GM23338 (cell line): ENCODE measurements at regions not wholly inside any gene's neighbourhood (a gene's known extent, or its start where the extent isn't known, plus 50 kb on each side); places are given as distances from the start of the nearest gene placed in this dataset.

Experiments used
- CREB1 ChIP-seq: fragments of 250-450 bp; sonication (Bioruptor Pico); IDR thresholded peaks from 2 replicates; pipeline ENCODE4 v1.5.0; 2020; ENCODE audit warnings: low read depth, mild to moderate bottlenecking, moderate library complexity
- EZH2 ChIP-seq: fragments of 200-600 bp; sonication (generic); IDR thresholded peaks from one replicate; pipeline ENCODE4 v1.8.0; 2017; ENCODE audit warnings: antibody characterized with exemption, mild to moderate bottlenecking, low read depth; ENCODE audit not compliant: unreplicated experiment
- EZH2phosphoT487 ChIP-seq: fragments of 200-600 bp; sonication (generic); IDR thresholded peaks from one replicate; pipeline ENCODE4 v1.8.1; 2018; ENCODE audit warnings: antibody characterized with exemption; ENCODE audit not compliant: unreplicated experiment
- NANOG ChIP-seq: IDR thresholded peaks from 2 replicates; pipeline ENCODE4 v1.6.1; 2016; ENCODE audit warnings: antibody characterized with exemption, borderline replicate concordance
- POLR2AphosphoS5 ChIP-seq: IDR thresholded peaks from 2 replicates; pipeline ENCODE4 v1.6.1; 2016; ENCODE audit warnings: antibody characterized with exemption, low read depth
- STAT1 ChIP-seq: IDR thresholded peaks from one replicate; pipeline ENCODE4 v1.6.1; 2016; ENCODE audit warnings: antibody characterized with exemption; ENCODE audit not compliant: unreplicated experiment
- ZNF114 ChIP-seq: fragments of 250-450 bp; sonication (Bioruptor Pico); IDR thresholded peaks from 2 replicates; pipeline ENCODE4 v1.5.0; 2020; ENCODE audit warnings: mild to moderate bottlenecking, moderate library complexity
- TF ChIP-seq, protein P1 (sequence below), 2 experiments: fragments of 200-600 bp in 1 of 2; sonication (generic) in 1 of 2; conservative IDR thresholded peaks; 2 replicates each; pipeline versions ENCODE4 v1.5.1 to v1.6.1; 2016 to 2017; ENCODE audit warnings: antibody characterized with exemption in 2 of 2, low read depth in 2 of 2, mild to moderate bottlenecking in 2 of 2, moderate library complexity in 1 of 2
- TF ChIP-seq, protein P2 (sequence below): IDR thresholded peaks from 2 replicates; pipeline ENCODE4 v1.6.1; 2016; ENCODE audit warnings: antibody characterized with exemption
- TF ChIP-seq, protein P3 (sequence below): IDR thresholded peaks from one replicate; pipeline ENCODE4 v1.6.1; 2018; ENCODE audit warnings: antibody characterized with exemption; ENCODE audit not compliant: unreplicated experiment

DNA sequence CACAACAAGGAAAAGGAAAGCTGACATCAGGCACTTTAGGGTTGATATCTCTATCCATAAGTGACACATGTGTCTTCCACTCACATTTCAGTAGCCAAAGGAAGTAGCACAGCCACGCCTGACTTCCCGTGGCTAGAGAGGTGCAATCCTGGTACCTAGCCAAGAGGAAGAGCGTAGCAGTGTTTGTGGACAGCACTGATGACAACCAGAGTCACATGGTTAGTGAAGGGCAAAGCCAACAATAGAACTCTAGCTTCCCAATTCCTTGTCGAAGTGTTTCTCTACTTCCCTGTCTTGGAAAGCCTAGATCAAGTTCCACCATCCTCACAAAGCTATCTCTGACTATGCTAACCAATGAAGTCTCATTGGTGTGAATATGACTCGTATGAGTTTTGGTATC, 189.2 kb downstream of the RSL24D1 start:
- TF ChIP-seq, protein P1, sequence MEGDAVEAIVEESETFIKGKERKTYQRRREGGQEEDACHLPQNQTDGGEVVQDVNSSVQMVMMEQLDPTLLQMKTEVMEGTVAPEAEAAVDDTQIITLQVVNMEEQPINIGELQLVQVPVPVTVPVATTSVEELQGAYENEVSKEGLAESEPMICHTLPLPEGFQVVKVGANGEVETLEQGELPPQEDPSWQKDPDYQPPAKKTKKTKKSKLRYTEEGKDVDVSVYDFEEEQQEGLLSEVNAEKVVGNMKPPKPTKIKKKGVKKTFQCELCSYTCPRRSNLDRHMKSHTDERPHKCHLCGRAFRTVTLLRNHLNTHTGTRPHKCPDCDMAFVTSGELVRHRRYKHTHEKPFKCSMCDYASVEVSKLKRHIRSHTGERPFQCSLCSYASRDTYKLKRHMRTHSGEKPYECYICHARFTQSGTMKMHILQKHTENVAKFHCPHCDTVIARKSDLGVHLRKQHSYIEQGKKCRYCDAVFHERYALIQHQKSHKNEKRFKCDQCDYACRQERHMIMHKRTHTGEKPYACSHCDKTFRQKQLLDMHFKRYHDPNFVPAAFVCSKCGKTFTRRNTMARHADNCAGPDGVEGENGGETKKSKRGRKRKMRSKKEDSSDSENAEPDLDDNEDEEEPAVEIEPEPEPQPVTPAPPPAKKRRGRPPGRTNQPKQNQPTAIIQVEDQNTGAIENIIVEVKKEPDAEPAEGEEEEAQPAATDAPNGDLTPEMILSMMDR (conservative IDR thresholded peaks at IDR 0.05; ENCODE audit: low read depth in 2 of 2), result no peak
- TF ChIP-seq POLR2AphosphoS5 (no peak), CREB1 (CRISPR knock-in tag) (no peak), EZH2 (no peak), NANOG (no peak), STAT1 (no peak), EZH2phosphoT487 (no peak), ZNF114 (CRISPR knock-in tag) (no peak)
- TF ChIP-seq, protein P2, sequence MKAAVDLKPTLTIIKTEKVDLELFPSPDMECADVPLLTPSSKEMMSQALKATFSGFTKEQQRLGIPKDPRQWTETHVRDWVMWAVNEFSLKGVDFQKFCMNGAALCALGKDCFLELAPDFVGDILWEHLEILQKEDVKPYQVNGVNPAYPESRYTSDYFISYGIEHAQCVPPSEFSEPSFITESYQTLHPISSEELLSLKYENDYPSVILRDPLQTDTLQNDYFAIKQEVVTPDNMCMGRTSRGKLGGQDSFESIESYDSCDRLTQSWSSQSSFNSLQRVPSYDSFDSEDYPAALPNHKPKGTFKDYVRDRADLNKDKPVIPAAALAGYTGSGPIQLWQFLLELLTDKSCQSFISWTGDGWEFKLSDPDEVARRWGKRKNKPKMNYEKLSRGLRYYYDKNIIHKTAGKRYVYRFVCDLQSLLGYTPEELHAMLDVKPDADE, result no peak
- TF ChIP-seq, protein P3, sequence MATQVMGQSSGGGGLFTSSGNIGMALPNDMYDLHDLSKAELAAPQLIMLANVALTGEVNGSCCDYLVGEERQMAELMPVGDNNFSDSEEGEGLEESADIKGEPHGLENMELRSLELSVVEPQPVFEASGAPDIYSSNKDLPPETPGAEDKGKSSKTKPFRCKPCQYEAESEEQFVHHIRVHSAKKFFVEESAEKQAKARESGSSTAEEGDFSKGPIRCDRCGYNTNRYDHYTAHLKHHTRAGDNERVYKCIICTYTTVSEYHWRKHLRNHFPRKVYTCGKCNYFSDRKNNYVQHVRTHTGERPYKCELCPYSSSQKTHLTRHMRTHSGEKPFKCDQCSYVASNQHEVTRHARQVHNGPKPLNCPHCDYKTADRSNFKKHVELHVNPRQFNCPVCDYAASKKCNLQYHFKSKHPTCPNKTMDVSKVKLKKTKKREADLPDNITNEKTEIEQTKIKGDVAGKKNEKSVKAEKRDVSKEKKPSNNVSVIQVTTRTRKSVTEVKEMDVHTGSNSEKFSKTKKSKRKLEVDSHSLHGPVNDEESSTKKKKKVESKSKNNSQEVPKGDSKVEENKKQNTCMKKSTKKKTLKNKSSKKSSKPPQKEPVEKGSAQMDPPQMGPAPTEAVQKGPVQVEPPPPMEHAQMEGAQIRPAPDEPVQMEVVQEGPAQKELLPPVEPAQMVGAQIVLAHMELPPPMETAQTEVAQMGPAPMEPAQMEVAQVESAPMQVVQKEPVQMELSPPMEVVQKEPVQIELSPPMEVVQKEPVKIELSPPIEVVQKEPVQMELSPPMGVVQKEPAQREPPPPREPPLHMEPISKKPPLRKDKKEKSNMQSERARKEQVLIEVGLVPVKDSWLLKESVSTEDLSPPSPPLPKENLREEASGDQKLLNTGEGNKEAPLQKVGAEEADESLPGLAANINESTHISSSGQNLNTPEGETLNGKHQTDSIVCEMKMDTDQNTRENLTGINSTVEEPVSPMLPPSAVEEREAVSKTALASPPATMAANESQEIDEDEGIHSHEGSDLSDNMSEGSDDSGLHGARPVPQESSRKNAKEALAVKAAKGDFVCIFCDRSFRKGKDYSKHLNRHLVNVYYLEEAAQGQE, result no peak
